ENCODE measurements at regions not wholly inside any gene's neighbourhood (a gene's known extent, or its start where the extent isn't known, plus 50 kb on each side); places are given as distances from the start of the nearest gene placed in this dataset.

DNA sequence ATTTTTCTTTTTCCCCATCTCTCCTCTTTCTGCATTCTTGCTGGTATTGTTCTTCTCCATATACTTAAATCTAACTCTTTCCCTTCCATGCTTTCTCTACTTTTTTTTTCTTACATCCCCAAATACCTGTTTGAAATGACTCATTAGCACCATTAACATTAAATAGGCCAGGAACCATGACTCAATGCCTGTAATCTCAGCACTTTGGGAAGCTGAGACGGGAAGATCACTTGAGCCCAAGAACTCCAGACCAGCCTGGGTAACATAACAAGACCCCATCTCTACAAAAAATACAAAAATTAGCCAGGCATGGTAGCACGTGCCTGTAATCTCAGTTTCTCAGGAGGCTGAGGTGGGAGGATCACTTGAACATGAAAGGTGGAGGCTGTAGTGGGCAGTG is 1026.8 kb downstream of the GATA3 start:
- TF ChIP-seq, protein P1, sequence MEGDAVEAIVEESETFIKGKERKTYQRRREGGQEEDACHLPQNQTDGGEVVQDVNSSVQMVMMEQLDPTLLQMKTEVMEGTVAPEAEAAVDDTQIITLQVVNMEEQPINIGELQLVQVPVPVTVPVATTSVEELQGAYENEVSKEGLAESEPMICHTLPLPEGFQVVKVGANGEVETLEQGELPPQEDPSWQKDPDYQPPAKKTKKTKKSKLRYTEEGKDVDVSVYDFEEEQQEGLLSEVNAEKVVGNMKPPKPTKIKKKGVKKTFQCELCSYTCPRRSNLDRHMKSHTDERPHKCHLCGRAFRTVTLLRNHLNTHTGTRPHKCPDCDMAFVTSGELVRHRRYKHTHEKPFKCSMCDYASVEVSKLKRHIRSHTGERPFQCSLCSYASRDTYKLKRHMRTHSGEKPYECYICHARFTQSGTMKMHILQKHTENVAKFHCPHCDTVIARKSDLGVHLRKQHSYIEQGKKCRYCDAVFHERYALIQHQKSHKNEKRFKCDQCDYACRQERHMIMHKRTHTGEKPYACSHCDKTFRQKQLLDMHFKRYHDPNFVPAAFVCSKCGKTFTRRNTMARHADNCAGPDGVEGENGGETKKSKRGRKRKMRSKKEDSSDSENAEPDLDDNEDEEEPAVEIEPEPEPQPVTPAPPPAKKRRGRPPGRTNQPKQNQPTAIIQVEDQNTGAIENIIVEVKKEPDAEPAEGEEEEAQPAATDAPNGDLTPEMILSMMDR (IDR thresholded peaks at IDR 0.05), result no peak
- TF ChIP-seq EZH2phosphoT487 (IDR thresholded peaks at IDR 0.05) (no peak), EZH2 (IDR thresholded peaks at IDR 0.05) (no peak)

All from neural progenitor cell (in vitro differentiated cells).